Motor neuron (in vitro differentiated cells): ENCODE measurements at regions not wholly inside any gene's neighbourhood (a gene's known extent, or its start where the extent isn't known, plus 50 kb on each side); places are given as distances from the start of the nearest gene placed in this dataset.

Experiments
- ATAC-seq, 8 experiments: fragments of 200-7000 bp; cut with Tn5 transposase; replicated peaks in 6 of 8; 2 replicates each; pipeline ENCODE4 v1.8.0; 2021; ENCODE audit warnings: mild to moderate bottlenecking in 8 of 8, moderate library complexity in 8 of 8
- H3K27ac ChIP-seq, 2 donors: fragments of 250-450 bp; sonication (Bioruptor Pico); 2 replicates each; pipeline ENCODE4 v1.9.0; 2021; ENCODE audit warnings: antibody characterized with exemption in 2 of 2, mild to moderate bottlenecking in 2 of 2, moderate library complexity in 1 of 2
- H3K4me1 ChIP-seq, 2 donors: fragments of 250-450 bp; sonication (Bioruptor Pico); replicated peaks in 1 of 2; 2 replicates each; pipeline ENCODE4 v1.6.1; 2021; ENCODE audit warnings: antibody characterized with exemption in 2 of 2, mild to moderate bottlenecking in 2 of 2, moderate library complexity in 1 of 2
- H3K4me3 ChIP-seq, 5 donors: fragments of 250-450 bp; sonication (Bioruptor Pico); 2 replicates each; pipeline ENCODE4 v1.9.0; 2021; ENCODE audit warnings: antibody characterized with exemption in 5 of 5, mild to moderate bottlenecking in 5 of 5, moderate library complexity in 4 of 5
- WGBS, 10 experiments: fragments of 450-650 bp; shearing (Covaris generic); methylation state at CpG; one replicate each; pipeline ENCODE4 v1.0.0; 2022; 5-methylcytosine and 5-hydroxymethylcytosine counted together
- in situ Hi-C, 9 experiments: fragments of 400-800 bp; cut with MboI; loops; one replicate each; pipeline ENCODE4 v1.15.0; 2021; ENCODE audit warnings: low sequenced_read_pairs in 9 of 9, low pct_unique_long_range_greater_than_20kb in 2 of 9; ENCODE audit not compliant: unreplicated experiment in 9 of 9

GRCh38 chr2:58553937-58554336, 312.8 kb upstream of the FANCL start:
- 0 to 100% (median 80%) methylated on average over 1 to 2 of the region's 2 CpGs for WGBS, 10 experiments
- Histone ChIP-seq H3K4me1 (no peaks in the 10 kb centered on the region), H3K4me3 (no peak overlapping the region), H3K27ac (no peak overlapping the region)
- peak in 3 of 8 experiments; percentile 43 to 45 (median 43) for ATAC-seq
- in situ Hi-C loops = no loop called here

- no peak for ATAC-seq
- in situ Hi-C loops = no loop called here
- Histone ChIP-seq H3K4me3 (no peak overlapping the region), H3K27ac (no peak overlapping the region), H3K4me1 (no peaks in the 10 kb centered on the region)
- whole genome bisulfite sequencing, 10 experiments = 43 to 100% (median 85%) methylated on average over 1 of the region's 1 CpG; no CpG with 5 or more reads in 2 of the 10 experiments
These were observed 312.4 kb upstream of the FANCL start for GRCh38 chr2:58553522-58553921.

GRCh38 chr2:58545300-58546280, 304.5 kb upstream of the FANCL start:
- ATAC-seq = no peak
- Histone ChIP-seq H3K4me3 (no peak overlapping the region), H3K27ac (no peak overlapping the region), H3K4me1 (peaks cover 9 to 28% of the 10 kb centered on the region in 2 donors)
- in situ Hi-C loops = loop anchor here in 1 of 9 experiments (25.0 kb wide), 1 partner anchor 408 kb away; no protein-coding TSS in a partner anchor
- WGBS, 10 experiments = 80 to 100% (median 100%) methylated on average over 1 to 2 of the region's 3 CpGs; no CpG with 5 or more reads in 4 of the 10 experiments

GRCh38 chr2:58543442-58543841, 302.3 kb upstream of the FANCL start:
- Histone ChIP-seq H3K27ac (no peak overlapping the region), H3K4me1 (peaks cover 15 to 40% of the 10 kb centered on the region in 2 donors), H3K4me3 (no peak overlapping the region)
- WGBS, 10 experiments = 0 to 62% (median 17%) methylated on average over 1 to 3 of the region's 3 CpGs; no CpG with 5 or more reads in 1 of the 10 experiments
- in situ Hi-C loops = loop anchor here in 1 of 9 experiments (25.0 kb wide), 1 partner anchor 406 kb away; no protein-coding TSS in a partner anchor
- ATAC-seq = peak in 4 of 8 experiments; percentile 41 to 67 (median 50)

- peaks cover 15 to 40% of the 10 kb centered on the region in 2 donors for H3K4me1 ChIP-seq
- no peak overlapping the region for H3K4me3 ChIP-seq
- 30 to 81% (median 71%) methylated on average over 2 to 7 of the region's 7 CpGs; no CpG with 5 or more reads in 2 of the 10 experiments for WGBS, 10 experiments
- H3K27ac ChIP-seq = no peak overlapping the region
- in situ Hi-C loops = loop anchor here in 1 of 9 experiments (25.0 kb wide), 1 partner anchor 404 kb away; no protein-coding TSS in a partner anchor
- ATAC-seq = no peak
These were observed 300.4 kb upstream of the FANCL start for GRCh38 chr2:58541511-58541910.

GRCh38 chr2:58540681-58541080, 299.6 kb upstream of the FANCL start:
- ATAC-seq = peak in 5 of 8 experiments; percentile 11 to 44 (median 37)
- H3K4me1 ChIP-seq = peaks cover 21 to 46% of the 10 kb centered on the region in 2 donors
- no peak overlapping the region for H3K4me3 ChIP-seq
- WGBS, 10 experiments = 0 to 94% (median 11%) methylated on average over 1 to 4 of the region's 4 CpGs; no CpG with 5 or more reads in 3 of the 10 experiments
- in situ Hi-C loops = loop anchor here in 1 of 9 experiments (25.0 kb wide), 1 partner anchor 403 kb away; no protein-coding TSS in a partner anchor
- peak overlapping the region in 1 of 2 donors; percentile 56 for H3K27ac ChIP-seq

- in situ Hi-C loops = loop anchor here in 1 of 9 experiments (25.0 kb wide), 1 partner anchor 403 kb away; no protein-coding TSS in a partner anchor
- no peak overlapping the region for H3K4me3 ChIP-seq
- peaks cover 22 to 53% of the 10 kb centered on the region in 2 donors for H3K4me1 ChIP-seq
- WGBS, 10 experiments = 0 to 80% (median 23%) methylated on average over 1 to 4 of the region's 4 CpGs
- H3K27ac ChIP-seq = no peak overlapping the region
- ATAC-seq = peak; percentile 36 to 97 (median 75)
These were observed 298.8 kb upstream of the FANCL start for GRCh38 chr2:58539973-58540372.

- ATAC-seq = peak in 1 of 8 experiments; percentile 6
- H3K4me1 ChIP-seq = peaks cover 17 to 33% of the 10 kb centered on the region in 2 donors
- in situ Hi-C loops = loop anchor here in 1 of 9 experiments (25.0 kb wide), 1 partner anchor 399 kb away; no protein-coding TSS in a partner anchor
- H3K27ac ChIP-seq = no peak overlapping the region
- WGBS, 10 experiments = 25 to 75% (median 42%) methylated on average over 2 to 4 of the region's 4 CpGs; no CpG with 5 or more reads in 1 of the 10 experiments
- H3K4me3 ChIP-seq = no peak overlapping the region
These were observed 294.9 kb upstream of the FANCL start for GRCh38 chr2:58535990-58536389.

- peaks cover 9 to 25% of the 10 kb centered on the region in 2 donors for H3K4me1 ChIP-seq
- H3K27ac ChIP-seq = no peak overlapping the region
- WGBS, 10 experiments = 10 to 67% (median 20%) methylated on average over 1 of the region's 1 CpG; no CpG with 5 or more reads in 1 of the 10 experiments
- no peak overlapping the region for H3K4me3 ChIP-seq
- ATAC-seq = peak in 5 of 8 experiments; percentile 78 to 95 (median 86)
- in situ Hi-C loops = loop anchor here in 1 of 9 experiments (25.0 kb wide), 1 partner anchor 398 kb away; no protein-coding TSS in a partner anchor
These were observed 294.1 kb upstream of the FANCL start for GRCh38 chr2:58535182-58535581.

- H3K27ac ChIP-seq = no peak overlapping the region
- in situ Hi-C loops = loop anchor here in 1 of 9 experiments (25.0 kb wide), 1 partner anchor 396 kb away; no protein-coding TSS in a partner anchor
These were observed 292.3 kb upstream of the FANCL start for GRCh38 chr2:58533376-58533775.

GRCh38 chr2:58532641-58533040, 291.5 kb upstream of the FANCL start:
- Histone ChIP-seq H3K27ac (no peak overlapping the region), H3K4me1 (peaks cover 7 to 16% of the 10 kb centered on the region in 2 donors), H3K4me3 (no peak overlapping the region)
- WGBS, 10 experiments = 56 to 100% (median 100%) methylated on average over 1 to 3 of the region's 3 CpGs; no CpG with 5 or more reads in 3 of the 10 experiments
- ATAC-seq = no peak
- in situ Hi-C loops = loop anchor here in 1 of 9 experiments (25.0 kb wide), 1 partner anchor 395 kb away; no protein-coding TSS in a partner anchor

More at GRCh38 chr2:58533376-58533775, 292.3 kb upstream of the FANCL start:
- WGBS, 10 experiments = 60 to 100% (median 78%) methylated on average over 1 to 3 of the region's 3 CpGs; no CpG with 5 or more reads in 1 of the 10 experiments
- H3K4me3 ChIP-seq = no peak overlapping the region
- no peak for ATAC-seq
- peaks cover 7 to 16% of the 10 kb centered on the region in 2 donors for H3K4me1 ChIP-seq

- peak in 4 of 8 experiments; percentile 34 to 63 (median 58) for ATAC-seq
- no peak overlapping the region for H3K4me3 ChIP-seq
- WGBS, 10 experiments = 26 to 92% (median 56%) methylated on average over 1 to 3 of the region's 3 CpGs; no CpG with 5 or more reads in 2 of the 10 experiments
These were observed 286.5 kb upstream of the FANCL start for GRCh38 chr2:58527647-58528046.

More at GRCh38 chr2:58527647-58528046, 286.5 kb upstream of the FANCL start:
- peaks cover 0 to 2% of the 10 kb centered on the region in 2 donors for H3K4me1 ChIP-seq
- in situ Hi-C loops = loop anchor here in 1 of 9 experiments (25.0 kb wide), 1 partner anchor 390 kb away; no protein-coding TSS in a partner anchor
- no peak overlapping the region for H3K27ac ChIP-seq
